GM18511 (cell line): ENCODE measurements at regions not wholly inside any gene's neighbourhood (a gene's known extent, or its start where the extent isn't known, plus 50 kb on each side); places are given as distances from the start of the nearest gene placed in this dataset.
"Not testable (repeated sequence)": the region's sequence is repeated elsewhere in the genome, so short reads cannot be mapped to it uniquely, and the experiment has no call there.

Experiments used
- ATAC-seq: cut with Tn5 transposase; IDR thresholded peaks from one replicate; pipeline ENCODE4 v1.9.1; 2021; ENCODE audit warnings: mild to moderate bottlenecking, moderate library complexity; ENCODE audit not compliant: unreplicated experiment

GRCh38 chr3:16707260-16707659 is 102.0 kb upstream of the DAZL start:
- no peak for ATAC-seq

GRCh38 chr3:16708285-16708684 is 103.1 kb upstream of the DAZL start:
- ATAC-seq = no peak

- ATAC-seq = not testable (repeated sequence)
Measured at GRCh38 chr3:16711691-16712090, 106.5 kb upstream of the DAZL start.

DNA sequence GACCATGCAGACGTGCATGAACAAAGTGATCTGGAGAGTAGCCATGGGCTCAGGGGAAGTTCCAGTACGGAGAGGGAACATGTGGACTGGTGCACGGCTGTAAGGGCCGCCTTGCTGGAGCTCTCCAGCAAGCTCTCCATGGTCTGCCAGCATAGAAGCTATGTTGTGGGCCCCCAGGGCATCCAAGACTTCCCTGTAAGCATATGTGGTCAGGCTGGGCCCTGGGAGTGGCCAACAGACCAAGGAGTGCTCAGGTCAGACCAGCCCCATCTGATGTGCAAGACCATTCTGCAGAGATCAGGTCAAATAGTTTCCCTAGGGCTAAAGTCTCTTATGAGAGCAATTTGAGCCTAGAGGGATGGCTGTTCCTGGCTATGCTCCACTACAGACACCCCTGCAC is 110.1 kb upstream of the DAZL start:
- no peak for ATAC-seq

DNA sequence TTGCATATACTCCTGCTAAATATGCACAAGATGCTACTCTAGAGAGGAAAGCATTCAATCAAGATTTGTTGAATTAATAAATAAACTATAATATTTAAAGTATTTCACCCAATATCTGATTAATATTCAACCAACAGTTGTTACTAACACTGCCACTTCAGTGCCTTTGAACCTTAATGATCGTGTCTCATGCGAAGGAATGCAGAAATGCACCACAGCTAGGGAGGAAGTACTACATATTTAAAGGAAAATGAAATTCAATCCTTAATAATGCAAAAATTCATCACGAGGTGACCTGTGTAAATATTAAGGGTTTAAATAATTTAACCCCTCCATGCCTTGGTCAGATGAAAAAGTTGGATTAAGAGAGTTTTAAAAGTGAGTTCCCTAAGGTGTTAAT is 114.2 kb upstream of the DAZL start:
- ATAC-seq = no peak

GRCh38 chr3:16720367-16720940 is 115.2 kb upstream of the DAZL start:
- ATAC-seq = no peak

GRCh38 chr3:16721494-16721893 is 116.3 kb upstream of the DAZL start:
- ATAC-seq = peak; percentile 77

DNA sequence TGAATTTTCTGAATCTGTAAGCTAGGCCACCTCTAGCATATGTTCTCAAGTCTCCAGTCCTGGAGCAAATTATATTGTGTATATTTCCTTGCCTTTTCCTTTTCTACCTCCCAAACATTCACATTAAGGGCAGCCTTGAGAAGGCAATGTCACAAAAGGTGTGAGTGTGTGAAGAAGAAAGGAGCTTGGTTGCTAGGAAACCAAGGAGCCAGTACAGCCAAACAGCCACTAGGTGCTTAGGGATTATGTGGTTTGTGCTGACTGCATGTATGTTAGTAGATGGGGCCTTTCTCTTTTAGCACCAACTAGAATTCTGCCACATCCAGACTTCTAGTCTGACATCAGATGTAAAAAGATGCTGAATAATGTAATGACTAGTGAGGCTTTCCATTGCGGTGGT is 118.8 kb upstream of the DAZL start:
- ATAC-seq = no peak

- no peak for ATAC-seq
Measured at GRCh38 chr3:16724487-16724886, 119.3 kb upstream of the DAZL start.

DNA sequence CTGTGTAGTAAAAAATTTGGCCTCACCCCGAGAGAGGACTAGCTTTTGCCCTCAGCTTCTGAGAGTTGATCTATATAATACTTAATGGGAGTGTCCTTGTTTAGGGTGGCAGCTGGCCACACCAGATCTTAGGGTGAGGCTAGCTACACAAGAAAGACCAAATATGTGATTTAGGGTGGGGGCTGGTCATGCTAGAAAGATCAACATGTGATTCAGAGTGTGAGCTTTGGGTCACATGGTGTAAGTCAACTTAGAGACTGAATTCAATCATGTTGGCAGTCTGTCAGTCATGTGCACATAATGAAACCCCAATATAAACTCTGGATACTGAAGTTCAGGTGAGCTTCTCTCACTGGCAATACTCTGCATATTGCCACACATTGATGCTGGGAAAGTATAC is 120.7 kb upstream of the DAZL start:
- no peak for ATAC-seq

DNA sequence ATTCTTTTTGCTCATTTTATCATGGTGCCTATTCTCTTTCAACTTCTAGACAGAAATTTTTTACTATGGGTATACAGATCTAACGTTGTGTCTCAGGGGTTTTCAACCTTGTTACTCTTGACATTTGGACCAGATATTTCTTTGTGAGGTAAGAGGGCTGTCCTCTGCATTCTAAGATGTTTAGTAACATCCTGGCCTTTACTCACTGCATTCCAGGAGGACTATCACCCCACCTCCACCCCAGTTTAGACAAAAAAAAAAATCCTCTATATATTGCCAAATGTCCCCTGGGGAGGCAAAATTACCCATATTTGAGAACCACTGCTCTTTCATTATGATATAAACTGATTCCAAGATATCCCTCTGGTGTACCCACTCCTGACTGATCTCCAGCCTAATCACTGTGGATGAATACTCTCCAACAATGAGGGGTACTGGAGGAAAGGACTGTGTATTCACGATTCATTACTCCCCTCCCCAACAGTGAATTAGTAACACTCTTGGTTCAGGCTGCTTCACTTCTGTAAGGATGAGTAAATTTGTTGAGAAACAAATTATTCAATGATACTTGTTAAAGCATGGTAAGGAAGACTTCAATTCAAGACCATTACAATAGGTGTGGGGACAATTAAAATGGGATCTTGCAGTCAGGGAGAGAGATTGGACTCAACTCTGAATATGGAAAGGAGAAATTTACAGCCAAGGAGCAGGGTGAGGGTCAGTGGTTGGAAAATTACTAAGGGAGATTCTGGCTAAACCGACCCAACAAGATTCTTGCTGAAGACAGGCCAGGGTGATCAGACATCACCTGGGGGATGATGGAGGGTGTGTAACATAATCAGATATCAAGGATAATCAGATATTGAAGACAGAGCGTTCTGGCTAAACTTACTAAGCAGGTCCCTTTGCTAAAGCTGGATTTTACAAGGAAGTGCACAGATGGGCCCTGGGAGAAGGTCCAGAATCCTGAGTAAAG is 123.8 kb upstream of the DAZL start:
- no peak for ATAC-seq

DNA sequence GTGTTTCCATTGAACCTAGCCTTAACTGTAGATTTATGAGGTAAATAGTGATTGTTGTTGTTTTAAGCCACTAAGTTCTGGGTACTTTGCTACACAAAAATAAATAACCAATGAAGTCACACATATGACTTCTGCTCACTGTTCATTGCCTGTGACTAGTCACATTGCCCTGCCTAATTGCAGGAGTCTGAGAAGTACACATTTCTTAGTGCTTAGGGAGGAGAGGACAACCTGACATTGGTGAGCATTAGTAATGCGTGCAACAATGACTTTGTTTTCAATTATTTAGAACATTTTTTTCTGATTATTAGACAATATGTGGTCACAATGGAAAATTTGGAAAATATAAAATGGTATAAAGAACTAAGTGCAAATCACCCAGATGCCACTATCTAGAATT is 133.2 kb upstream of the DAZL start:
- ATAC-seq = no peak

DNA sequence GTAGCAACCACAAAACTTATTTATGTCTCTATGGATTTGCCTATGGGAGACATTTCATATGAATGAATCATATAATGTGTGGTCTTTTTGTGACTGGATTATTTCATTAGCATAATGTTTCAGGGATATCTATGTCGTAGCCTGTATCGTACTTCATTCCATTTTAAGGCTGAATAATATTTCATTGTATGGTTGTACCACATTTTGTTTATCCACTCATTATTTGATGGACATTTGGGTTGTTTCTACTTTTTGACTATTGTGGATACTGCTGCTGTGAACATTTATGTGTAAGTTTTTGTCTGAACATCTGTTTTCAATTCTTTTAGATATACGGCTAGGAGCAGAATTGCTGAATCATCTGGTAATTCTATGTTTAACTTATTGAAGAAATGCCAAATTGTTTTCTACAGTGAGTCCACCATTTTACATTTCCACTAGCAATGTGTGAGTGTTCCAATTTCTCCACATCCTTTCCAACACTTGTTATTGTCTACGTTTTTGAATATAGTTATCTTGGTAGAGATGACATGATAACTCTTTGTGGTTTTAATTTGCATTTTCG is 134.4 kb upstream of the DAZL start:
- ATAC-seq = no peak

GRCh38 chr3:16740515-16740914 is 135.3 kb upstream of the DAZL start:
- no peak for ATAC-seq

DNA sequence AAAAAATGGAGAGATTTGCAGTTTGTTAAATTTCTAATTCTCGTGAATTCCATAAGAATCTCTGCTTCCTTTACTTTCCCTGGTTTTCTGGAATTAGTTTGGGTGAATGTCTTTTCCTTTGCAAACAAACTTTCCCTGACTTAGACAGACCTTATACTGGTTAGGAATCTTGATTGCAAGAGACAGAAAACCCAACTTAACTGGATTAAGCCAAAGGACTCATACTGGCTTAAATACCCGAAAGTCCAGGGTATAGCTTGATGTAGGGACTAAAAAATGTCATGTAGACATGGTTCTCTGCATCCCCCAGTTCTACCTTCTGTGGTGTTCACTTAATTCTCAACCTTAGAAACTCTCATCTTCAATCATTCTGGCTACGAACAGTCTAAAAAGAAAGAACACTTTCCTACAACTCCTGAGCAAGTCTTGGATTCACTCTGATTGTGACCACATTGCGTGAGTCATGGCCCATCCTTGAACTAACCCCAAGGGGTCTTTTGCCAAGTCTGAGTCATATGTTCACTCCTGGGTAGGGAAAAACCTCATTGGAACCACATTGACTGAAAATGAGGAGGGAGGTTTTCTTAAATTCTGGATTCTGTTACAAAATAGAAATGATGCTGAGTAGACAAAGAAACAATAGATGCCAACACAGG is 136.0 kb upstream of the DAZL start:
- peak; percentile 24 for ATAC-seq

GRCh38 chr3:16741890-16742289 is 136.7 kb upstream of the DAZL start:
- ATAC-seq = peak; percentile 68

DNA sequence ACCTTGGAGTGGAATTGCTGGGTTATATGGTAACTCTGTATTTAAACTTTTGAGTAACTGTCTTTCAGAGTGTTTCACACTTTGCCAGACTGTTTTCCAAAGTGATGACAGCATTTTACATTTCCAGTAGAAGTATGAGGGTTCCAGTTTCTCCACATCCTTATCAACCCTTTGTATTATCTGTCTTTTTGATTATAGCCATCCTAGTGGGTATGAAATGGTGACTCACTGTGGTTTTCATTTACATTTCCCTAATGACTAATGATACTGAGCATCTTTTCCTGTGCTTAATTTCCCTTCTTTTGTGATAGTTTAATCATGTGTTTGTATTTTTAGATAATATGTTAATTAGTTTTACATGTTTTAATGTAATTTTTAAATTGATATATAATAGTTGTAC is 138.1 kb upstream of the DAZL start:
- no peak for ATAC-seq

GRCh38 chr3:16759227-16759903 is 125.4 kb upstream of the PLCL2 start:
- no peak for ATAC-seq

DNA sequence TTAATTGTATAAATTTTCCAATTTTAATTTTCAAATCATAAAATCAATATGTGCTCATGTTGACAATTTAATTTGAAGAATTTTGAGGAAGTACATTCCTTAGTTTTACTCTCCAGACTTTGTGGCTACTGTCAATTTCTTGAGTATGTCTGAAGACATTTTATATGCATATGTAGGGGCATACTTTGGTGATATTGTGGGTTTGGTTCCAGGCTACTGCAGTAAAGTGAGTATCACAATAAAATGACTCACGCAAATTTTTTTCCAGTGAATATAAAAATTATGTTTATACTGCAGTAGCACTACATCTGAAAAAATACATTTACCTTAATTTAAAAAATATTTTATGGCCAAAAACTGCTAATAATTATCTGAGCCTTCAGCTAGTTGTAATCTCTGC is 123.2 kb upstream of the PLCL2 start:
- ATAC-seq = no peak

DNA sequence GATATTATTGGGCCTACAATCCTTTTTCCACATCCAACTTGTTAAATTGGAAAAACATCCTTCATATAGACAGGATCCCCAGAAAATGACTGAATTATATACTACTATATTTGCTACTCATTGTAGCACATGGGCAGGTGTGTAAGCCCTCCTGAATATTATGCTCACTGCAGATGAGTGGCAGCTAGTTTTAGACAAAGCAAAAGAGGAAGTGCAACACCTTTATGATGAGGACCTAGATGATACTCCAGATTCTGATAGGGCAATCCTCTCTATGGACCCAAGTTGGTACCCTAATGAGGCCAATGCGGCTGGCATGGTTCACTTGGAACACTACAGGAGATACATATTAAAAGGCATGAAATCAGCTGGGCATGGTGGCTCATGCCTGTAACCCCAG is 119.1 kb upstream of the PLCL2 start:
- ATAC-seq = no peak

DNA sequence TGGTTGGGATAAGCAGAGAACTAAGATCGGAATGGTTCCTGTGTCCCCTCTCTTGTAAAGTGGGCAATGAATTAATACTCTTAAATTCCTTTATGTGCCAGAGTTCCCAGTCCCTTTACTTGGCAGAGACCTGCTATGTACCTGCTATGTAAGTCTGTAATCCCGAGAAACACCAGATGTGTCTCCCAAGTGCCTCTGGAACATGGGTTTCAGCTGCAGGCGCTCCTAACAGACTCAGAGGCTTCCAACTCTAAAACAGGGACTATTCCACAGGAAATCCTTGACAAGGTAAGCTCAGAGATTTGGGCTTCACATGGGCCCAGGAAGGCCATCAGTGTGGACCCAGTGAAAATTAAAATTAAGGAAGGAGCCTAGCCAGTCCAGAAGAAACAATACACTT is 117.7 kb upstream of the PLCL2 start:
- no peak for ATAC-seq
